ENCODE measurements at regions not wholly inside any gene's neighbourhood (a gene's known extent, or its start where the extent isn't known, plus 50 kb on each side); places are given as distances from the start of the nearest gene placed in this dataset.
"Not testable (repeated sequence)": the region's sequence is repeated elsewhere in the genome, so short reads cannot be mapped to it uniquely, and the experiment has no call there.

DNA sequence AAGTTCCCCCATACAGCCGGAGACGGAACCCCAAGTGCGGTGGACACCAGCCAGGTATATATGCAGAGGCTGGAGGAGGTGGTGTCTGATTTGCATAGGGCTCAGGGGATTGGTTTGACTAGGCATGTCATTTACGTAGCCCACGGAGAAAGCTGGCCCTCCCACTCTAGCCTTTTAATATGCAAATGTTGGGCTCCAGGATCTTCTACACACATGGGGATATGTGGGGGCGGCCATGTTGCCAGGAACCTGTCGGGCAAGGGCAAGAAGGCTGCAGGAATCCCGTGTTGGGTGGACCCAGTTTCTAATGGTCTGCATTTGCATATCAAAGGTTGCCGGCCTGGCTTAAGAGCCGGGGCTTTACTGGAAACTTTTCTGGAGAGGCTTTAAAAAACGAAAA lies 57.4 kb downstream of the FTHL17 start:
- not testable (repeated sequence) for DNase-seq

DNA sequence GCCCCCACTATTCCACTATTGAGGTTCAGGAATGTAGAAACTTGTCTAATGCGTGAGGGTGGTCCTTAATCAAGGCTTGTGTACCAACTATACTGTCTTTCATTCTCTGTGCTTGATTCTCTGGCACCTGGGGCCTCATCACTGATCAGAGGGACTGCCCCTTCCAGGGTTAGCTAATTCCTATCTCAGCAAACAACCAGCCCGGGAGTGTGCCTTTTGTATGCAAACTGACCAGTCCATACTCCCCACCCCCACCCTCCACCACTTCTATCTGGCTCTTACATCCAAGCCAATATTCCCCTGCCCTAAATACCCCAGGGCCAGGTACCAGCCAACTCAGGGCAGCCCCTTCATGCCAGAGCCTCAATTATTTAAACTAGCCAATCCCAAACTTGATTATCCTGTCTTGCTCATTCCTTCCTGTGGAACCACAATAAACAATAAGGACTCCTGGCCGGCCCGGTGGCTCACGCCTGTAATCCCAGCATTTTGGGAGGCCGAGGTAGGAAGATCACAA lies 59.3 kb downstream of the FTHL17 start:
- no peak for DNase-seq

DNA sequence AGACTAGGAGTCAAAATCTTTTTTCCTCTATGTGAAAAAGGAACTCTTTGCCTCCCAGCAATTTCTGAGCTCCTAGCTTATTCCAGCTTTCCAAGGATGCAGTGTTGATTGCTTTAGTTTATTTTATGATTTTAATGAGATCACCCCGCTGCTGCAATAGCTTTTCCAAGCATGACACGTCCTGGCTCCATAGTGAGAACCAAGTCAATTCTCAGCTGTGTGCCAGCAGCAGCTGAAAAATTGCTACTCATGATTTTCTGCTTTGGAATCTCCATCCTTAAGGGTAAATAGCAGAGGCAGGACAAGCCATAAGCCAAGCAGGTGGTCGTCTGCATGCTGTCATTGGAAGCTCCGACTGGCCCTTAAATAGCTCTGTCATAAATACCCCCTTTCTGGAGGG lies 64.5 kb downstream of the FTHL17 start:
- no peak for DNase-seq

DNA sequence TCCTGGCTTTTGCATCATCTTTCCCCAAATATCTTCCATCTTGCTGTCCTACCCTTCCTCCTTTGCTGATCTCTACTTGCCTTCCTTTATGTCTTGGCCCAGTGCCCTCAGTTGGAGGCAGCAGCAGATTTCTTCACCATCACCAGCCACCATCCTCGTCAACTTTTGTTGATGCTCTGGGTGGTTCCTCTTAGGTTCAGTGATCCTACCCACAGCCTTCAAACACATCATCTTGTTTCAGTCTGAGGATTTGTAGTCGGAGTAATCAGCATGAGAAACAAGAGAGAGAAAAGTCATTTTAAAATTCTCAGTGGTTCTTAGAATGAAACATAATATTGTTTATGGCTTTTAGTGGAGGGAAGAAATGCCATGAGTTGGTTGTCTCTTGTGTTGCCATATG lies 65.8 kb downstream of the FTHL17 start:
- no peak for DNase-seq

DNA sequence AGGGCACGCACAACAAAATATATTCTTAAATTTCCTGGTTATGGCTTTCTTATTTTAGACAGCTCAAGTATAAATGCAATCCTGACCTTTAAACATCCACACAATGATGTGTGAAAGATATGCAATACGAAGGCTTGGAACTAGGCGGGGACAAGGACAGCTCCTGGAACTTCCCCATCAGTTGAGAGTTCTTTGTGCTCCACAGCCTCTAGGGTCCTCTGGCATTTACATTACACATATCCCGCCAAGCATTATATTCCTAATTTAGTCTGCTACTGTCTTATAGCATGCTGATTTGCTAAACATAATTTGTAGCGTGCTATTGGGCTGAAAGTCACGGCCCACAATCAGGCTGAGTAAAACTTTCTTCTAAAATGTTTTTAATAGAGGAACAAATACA lies 74.4 kb downstream of the FTHL17 start:
- DNase-seq, result no peak

DNA sequence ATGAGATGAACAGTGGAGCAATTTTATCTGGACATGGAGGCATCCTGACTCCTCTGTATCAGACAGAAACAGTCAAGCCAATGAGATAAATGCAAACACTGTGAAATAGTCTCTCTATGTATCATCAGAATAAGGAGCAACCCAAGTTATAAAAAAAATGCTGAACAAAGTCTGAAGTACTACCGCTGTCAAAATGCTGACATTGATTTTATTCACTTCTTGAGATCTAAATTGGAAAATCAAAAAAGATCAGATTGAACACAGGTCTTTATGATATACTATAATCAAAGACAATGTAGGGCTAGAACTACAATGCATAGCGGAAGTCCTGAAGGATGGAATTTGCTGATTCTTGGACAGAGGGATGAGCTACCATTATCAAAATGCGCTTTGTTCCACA lies 76.1 kb downstream of the FTHL17 start:
- no peak for DNase-seq

DNA sequence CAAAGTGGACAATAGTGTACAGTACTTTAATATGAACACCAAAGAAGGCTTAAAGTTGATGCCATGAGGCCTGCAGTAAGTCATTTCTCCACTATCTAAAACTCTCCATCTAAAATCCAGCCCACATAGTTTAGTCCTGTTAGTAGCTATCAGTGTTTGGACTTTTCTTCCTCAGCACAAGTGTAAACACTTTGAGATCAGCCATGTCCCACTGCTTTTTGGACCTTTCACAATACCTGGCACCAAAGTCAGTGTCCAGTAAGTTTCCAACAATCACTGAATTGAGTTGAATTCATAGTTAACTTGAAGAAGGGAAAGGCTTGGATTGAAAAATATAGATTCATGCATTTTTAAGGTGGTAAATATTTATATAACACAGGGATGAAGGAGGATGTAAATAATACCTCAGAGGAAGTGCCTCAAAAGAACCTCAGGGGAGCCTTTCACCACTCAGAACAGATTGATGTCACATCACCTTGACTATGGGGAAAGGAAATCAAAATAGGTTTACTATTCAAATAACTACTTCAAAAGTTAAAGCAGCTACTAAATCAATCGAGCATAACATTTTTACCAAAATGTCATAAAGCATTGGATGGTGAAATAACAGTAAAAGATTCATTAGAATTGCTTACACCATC lies 76.7 kb downstream of the FTHL17 start:
- DNase-seq, result no peak

DNA sequence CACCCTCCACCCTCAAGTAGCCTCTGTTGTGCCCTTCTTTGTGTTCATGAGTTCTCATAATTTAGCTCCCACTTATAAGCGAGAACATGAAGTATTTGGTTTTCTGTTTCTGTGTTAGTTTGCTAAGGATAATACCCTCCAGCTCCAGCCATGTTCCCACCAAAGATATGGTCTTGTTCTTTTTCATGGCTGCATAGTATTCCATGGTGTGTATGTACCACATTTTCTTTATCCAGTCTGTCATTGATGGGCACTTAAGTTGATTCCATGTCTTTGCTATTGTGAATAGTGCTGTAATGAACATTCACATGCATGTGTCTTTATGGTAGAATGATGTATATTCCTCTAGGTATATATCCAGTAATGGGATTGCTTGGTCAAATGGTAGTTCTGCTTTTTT lies 77.8 kb downstream of the FTHL17 start:
- DNase-seq, result not testable (repeated sequence)

DNA sequence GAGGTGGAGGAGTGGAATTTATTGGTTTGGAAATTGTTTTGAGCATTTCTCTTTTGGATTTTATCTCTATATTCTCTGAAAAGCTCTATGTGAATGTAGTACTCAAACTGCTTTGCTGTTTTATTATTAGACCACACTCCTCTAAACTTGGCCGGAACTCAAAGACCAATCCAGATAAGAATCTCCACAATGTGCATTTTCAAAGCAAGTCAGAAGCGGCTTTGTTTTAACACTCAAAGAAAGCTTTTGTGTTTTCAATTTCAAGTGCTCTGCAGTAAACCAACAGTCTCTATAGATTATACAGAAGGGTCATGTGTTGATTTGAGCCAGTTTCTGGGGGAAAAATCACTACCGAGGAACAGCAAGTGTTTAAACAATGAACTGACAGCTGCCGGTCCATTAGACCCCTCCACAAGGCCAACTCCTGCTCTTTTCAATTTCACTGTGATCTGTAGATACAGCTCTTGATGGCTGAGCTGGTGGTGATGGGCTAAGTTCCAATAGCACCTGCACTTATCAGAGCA lies 79.4 kb downstream of the FTHL17 start:
- no peak for DNase-seq

DNA sequence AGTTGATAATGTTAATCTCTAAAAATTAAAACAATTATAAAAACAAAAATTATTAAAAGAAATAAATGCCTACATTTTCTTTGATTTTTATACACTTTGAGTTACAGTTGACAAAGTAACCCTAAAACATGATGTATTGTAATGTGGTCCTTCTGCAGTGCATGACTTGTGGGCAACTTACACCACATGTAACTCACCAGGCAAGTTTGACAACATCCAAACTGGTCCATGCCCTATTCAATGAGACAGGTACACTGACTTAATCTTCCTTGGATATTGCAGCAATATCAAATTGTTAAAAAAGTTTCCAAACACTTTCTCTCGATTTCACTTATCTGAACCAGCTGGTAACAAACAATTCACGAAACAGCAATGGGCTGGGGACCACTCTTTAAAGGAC lies 81.5 kb downstream of the FTHL17 start:
- no peak for DNase-seq

DNA sequence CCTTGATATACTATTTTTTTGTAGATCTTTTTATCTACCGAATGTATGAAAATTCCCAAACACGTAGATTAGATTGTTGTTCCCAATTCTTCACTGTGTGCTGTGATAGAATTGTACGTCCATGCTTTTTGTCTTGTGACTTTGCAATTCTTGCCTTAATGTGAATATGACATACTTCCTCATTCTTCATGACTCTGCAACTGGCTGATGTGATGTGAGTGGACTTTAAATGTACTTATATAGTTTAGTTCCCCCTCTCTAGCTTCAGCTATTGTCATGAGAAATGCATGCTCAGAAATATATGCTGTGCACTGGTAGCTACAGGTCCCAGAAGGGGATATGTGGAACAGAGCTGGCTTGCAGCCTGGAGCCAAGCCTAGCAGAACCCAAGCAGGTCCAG lies 89.4 kb downstream of the FTHL17 start:
- DNase-seq, result peak; percentile 4 to 63 (median 34)

DNA sequence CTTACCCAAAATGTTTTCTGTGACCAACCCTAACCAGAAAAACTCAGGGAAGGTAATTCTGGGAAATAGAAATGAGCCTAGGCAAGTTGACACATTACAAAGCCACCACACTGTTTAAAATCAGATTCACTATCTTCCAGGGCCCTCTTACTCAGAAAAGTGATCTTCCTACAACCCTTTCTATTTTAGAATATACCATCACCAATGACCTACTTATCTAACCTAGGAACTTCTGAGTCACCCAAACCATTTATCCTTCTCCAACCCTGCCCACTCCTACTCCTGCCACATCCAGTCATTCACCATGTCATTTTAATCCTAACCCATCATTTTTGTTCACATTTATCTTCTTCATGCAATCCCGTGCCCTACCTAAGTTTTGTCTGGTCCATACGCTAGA lies 89.9 kb downstream of the FTHL17 start:
- DNase-seq, result peak in 2 of 4 experiments; percentile 35 to 54

DNA sequence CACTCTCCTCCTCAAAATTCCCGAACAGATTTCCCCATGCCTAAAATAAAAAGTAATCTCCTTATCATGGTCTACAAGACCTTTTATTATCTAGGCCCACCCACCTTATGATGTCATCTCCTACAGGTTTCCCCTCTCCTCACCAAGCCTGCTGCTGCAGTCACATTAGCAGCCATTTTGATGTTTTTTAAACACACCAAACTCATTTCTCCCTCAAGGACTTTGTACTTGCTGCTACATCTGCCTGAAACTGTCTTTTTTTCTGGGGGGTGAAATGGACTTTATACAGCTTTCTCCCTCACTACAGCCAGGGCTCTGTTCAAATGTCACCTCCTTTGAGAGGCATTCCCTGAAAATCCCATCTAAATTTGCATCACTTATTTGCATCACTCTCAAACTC lies 90.2 kb upstream of the TAB3 start:
- DNase-seq, result no peak

DNA sequence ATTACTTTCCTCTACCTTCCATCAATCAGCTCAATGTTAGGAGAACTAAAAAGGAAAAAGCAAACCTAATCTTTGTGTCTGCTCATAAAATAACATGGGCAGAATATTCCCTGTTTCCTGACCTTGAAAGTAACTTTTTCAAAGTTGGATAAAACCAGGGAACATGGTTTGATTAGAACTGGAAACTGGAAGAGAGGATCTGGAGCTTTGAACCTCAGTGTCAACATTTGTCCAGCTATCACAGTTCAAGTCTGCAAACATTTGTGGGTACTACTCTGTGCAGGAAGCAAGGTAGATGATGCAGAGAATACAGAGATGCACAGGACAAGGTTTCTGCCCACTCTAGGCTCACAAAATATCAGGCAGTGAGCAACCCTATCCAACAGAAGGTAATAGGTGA lies 86.4 kb upstream of the TAB3 start:
- DNase-seq, result no peak

DNA sequence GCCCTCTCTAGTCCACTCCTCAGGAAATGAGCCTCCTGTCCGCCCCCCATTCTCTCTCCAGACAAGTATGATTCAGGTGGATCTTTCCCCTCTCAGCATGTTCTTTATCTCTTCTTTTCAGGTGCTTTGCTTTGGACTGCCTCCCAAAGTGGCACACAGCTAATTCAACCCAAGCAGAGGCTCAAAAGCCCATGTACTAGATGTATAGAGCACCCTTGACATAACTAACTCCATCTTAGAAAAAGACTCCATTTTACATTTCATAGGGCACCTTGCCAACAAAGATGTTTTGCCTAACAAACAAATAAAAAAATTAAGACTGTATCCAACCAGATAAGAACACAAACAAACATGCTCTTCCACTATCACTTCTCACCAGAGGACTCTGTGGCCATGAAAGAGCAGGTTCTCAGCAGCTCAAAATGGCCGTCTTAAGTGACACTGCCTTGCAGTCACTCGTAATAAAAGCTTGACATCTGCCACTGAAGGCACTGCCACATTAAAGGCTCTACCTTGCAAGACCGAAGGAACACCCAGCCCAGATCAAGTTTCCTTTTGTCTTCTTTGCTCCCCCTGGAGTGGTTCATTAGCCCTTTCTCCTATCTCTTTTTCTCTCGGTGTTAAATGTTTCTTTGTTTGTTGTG lies 84.9 kb upstream of the TAB3 start:
- DNase-seq, result no peak

DNA sequence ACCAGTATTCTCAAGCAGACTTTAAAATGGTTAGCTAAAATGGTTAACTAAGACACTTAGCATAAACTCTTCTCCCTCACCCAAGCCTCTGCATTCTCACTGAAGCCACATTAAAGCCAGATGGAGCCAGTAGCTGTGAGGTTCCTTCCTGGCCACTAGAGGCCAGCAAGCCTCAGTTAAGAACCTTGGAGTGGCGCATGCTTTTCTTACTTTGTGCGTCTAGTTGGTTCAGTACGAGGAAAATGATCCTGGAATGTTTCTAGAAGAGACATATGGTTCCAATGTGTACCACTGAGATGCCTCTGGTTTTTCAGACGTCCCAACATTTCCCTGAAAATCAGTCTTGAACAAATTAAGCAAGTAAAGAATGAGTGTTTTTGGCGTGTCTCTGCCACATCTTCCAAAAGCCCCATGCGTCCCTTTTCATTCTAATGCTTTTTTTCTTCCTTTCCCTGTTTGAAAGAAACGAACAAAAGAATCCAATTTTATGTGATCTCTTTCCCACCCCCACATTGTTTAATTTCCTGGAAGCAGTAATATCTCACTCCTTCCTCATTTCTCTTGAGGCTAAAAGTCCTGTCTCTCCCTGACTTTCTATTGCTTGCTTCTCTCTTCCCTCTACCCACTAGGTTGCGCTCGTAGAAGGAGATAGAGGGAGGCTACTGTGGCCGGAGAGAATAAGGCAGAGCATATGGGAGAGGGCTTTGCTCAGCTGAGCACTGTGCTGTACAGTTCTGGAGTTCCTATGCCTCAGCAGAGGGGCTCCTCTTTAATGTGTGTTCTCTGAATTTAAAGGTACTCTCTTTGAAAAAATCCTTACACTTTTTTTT lies 82.9 kb upstream of the TAB3 start:
- DNase-seq, result peak; percentile 35 to 64 (median 56)

DNA sequence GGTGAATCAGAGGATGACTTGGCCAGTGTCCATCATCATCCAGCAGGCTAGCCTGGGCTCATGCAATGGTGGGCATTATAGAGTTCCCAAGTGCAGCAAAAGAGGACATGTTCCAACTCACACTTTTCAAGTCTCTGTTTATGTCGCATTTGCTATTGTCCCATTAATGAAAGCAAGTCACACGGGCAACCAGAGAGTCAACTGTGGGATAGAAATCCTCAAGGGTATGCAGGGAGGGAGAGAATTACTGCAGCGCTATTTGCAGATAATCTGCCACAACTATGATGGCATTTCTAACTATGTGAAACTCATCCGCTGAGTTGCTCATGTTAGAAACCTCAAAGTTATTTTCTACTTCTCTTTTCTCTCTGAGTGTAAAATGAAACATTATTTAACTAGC lies 78.5 kb upstream of the TAB3 start:
- DNase-seq, result peak in 2 of 4 experiments; percentile 1 to 20

DNA sequence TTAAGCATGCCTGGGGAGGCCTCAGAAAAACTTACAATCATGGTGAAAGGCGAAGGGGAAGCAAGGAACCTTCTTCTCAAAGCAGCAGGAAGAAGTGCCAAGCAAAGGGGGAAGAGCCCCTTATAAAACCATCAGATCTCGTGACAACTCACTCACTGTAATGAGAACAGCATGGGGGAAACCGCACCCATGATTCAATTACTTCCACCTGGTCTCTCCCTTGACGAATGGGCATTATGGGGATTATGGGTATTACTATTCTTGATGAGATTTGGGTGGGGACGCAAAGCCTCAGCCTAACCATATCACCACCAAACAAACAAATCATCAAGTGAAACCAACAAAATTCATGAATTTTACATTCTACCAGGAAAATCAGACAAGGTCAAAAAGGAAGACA lies 76.7 kb upstream of the TAB3 start:
- DNase-seq, result no peak

DNA sequence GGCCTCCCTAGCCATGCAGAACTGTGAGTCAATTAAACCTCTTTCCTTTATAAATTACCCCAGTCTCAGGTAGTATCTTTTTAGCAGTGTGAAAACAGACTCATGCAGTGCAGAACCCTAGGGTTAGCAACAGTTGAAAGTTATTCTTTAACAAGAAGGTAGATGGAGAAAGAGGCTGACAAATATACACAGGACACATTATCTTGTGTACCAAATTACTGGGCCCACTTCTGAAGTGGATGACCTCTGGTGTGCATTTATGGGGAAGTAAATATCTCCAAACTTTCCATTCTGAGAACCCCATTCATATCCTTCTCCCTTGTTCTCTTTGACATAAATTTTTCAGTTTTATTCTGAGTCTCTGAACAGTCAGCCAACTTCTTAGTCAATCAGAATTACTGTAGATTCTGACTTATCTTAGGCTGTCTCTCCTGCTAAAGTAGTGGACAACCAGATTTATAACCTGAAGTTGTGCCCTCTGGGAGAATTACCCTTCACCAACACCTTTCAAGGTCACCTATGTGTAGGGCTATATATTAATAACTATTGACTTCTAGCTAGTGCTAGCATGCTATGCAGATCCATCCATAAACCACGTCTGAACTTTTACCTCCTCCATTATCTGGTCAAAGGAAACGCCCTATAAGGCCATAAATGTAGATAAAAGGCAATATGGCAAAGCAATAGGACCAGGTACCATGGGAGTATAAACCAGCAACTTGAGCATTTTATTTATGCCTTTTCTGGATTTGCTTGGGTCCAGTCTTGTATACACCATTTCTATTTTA lies 72.5 kb upstream of the TAB3 start:
- DNase-seq, result no peak

DNA sequence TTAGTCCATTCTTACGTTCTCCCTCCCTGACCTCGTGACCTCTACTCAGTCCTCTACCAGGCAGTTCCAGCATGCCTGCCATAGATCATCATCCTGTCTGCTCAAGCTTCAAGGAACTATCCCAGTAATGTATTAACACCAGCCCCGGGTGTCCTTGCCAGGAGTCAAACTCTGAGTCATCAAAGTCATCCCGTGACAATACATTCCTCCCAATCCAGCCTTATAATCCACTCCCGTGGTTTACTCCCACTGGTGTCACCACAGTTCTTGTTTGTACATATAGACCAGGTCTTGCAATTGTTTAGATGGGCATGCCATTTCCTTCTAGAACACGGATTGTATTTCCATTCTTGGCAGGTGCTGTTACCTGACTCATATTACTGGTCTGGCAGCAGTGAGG lies 68.7 kb upstream of the TAB3 start:
- no peak for DNase-seq

DNA sequence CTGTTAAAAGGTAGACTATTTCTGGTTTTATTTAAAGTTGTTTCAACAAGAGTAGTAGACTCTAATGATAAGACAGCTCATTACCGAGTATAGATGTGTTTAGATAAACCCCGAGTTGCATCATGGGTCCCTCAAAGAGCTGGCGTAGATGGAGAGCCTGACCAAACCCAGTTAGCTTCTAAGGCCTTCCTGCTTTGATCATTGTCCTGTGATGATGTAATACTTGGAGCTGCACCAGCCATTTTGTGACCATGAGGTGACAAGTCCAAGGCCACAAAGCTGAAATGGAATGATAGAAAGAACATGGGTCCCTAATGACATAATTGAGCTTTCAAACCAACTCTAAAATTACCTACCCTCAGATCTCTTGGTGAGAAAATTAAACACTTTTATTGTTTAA lies 66.6 kb upstream of the TAB3 start:
- no peak for DNase-seq

DNA sequence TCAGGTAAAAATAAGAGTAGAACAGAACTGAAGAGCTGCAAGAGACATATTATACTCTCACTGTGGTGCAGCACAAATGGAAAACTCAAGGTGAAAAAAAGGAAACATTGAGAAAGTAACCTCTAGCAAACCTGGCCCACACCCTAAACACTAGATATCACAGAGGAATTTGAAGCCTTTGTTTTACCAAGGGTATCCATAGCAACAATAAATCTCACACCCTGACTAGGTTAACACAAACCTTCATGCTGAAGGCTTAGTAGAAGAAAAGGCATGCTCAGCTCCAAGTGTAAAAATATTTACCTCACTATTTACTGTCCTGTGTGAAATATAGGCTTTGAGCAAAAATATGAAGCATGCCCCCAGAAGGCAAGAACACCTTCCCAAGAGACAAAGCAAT lies 61.9 kb upstream of the TAB3 start:
- DNase-seq, result no peak

DNA sequence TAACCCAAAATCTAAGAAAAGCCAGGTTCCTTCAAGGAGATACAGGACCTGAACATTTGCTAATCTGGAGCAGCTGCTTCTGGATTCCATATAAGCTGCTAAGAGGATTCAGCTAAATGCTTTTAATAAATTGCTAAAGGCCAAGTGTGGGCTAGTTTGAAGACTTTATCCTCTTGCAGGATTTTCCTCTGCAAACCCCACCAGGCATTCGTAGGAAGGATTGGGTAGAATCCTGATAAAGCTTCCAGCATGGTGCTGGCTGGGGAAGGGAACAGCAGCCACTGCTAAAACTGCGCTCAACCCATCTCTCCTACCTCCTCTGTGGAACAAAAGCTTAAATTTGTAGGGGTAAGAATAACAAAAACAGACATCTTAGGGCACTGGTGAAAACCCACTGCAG lies 61.3 kb upstream of the TAB3 start:
- no peak for DNase-seq
